Bronchial epithelial cell (primary cell): ENCODE measurements at regions not wholly inside any gene's neighbourhood (a gene's known extent, or its start where the extent isn't known, plus 50 kb on each side); places are given as distances from the start of the nearest gene placed in this dataset.
A peak's percentile ranks its signal among the peaks of the same experiment; 100 is the strongest.

ENCODE experiments used
- DNase-seq: peaks from one replicate; pipeline ENCODE4 v3.0.0-alpha.2; 2010; ENCODE audit warnings: low read depth
- FAIRE-seq: peaks from 2 replicates; lab custom pipeline; 2011; peaks lifted over from hg19 to GRCh38; lab: Jason Lieb, UNC
- H3K27me3 ChIP-seq: 2 replicates; pipeline ENCODE4 v1.5.1; 2011; ENCODE audit warnings: low read length; ENCODE audit not compliant: control insufficient read depth, insufficient read depth
- H3K36me3 ChIP-seq: 2 replicates; pipeline ENCODE4 v1.5.1; 2011; ENCODE audit warnings: low read length; ENCODE audit not compliant: control insufficient read depth, insufficient read depth
- H3K4me3 ChIP-seq: 2 replicates; pipeline ENCODE4 v1.5.1; 2011; ENCODE audit warnings: mild to moderate bottlenecking, low read depth, low read length, control low read depth
- CTCF ChIP-seq: IDR thresholded peaks from 2 replicates; pipeline ENCODE4 v1.5.1; 2011; ENCODE audit warnings: mild to moderate bottlenecking, moderate library complexity, low read length, control low read depth, inconsistent platforms; ENCODE audit not compliant: insufficient read depth, severe bottlenecking

GRCh38 chr2:7584017-7584416 is 666.8 kb downstream of the RNF144A start:
- DNase-seq (no peak), FAIRE-seq (no peak)
- Histone ChIP-seq H3K27me3 (no peaks in the 10 kb centered on the region), H3K4me3 (no peak overlapping the region), H3K36me3 (no peaks in the 10 kb centered on the region)
- no peak for TF ChIP-seq CTCF

GRCh38 chr2:7586898-7587297 is 669.7 kb downstream of the RNF144A start:
- Histone ChIP-seq H3K4me3 (no peak overlapping the region), H3K36me3 (no peaks in the 10 kb centered on the region), H3K27me3 (no peaks in the 10 kb centered on the region)
- no peak for TF ChIP-seq CTCF
- FAIRE-seq: no peak
- no peak for DNase-seq

GRCh38 chr2:7588295-7588694 is 671.1 kb downstream of the RNF144A start:
- no peak overlapping the region for H3K4me3 ChIP-seq
- H3K27me3 ChIP-seq: no peaks in the 10 kb centered on the region
- no peaks in the 10 kb centered on the region for H3K36me3 ChIP-seq
- FAIRE-seq (no peak), DNase-seq (peak; percentile 49)
- TF ChIP-seq CTCF: no peak

- no peak for TF ChIP-seq CTCF
- DNase-seq (no peak), FAIRE-seq (no peak)
- Histone ChIP-seq H3K27me3 (no peaks in the 10 kb centered on the region), H3K4me3 (no peak overlapping the region), H3K36me3 (no peaks in the 10 kb centered on the region)
These were observed 675.5 kb downstream of the RNF144A start for GRCh38 chr2:7592618-7593140.

- TF ChIP-seq CTCF: no peak
- no peaks in the 10 kb centered on the region for H3K36me3 ChIP-seq
- no peak for DNase-seq
- no peak for FAIRE-seq
- no peak overlapping the region for H3K4me3 ChIP-seq
- H3K27me3 ChIP-seq: no peaks in the 10 kb centered on the region
These were observed 676.1 kb downstream of the RNF144A start for GRCh38 chr2:7593360-7593759.

GRCh38 chr2:7594211-7594610 is 677.0 kb downstream of the RNF144A start:
- Histone ChIP-seq H3K27me3 (no peaks in the 10 kb centered on the region), H3K4me3 (no peak overlapping the region), H3K36me3 (no peaks in the 10 kb centered on the region)
- no peak for DNase-seq
- TF ChIP-seq CTCF: no peak
- FAIRE-seq: no peak
